Limb (tissue), 2 donors: ENCODE measurements at regions not wholly inside any gene's neighbourhood (a gene's known extent, or its start where the extent isn't known, plus 50 kb on each side); places are given as distances from the start of the nearest gene placed in this dataset.
A peak's percentile ranks its signal among the peaks of the same experiment; 100 is the strongest.

Source experiments
- DNase-seq, 2 donors: peaks; one replicate each; pipeline ENCODE4 v3.0.0-alpha.2; 2016; ENCODE audit errors: extremely low spot score in 2 of 2

GRCh38 chr4:183563874-183564273 lies 59.0 kb downstream of the ING2 start:
- no peak for DNase-seq

- peak; percentile 36 to 42 for DNase-seq
Observed at GRCh38 chr4:183571350-183571941, 66.6 kb downstream of the ING2 start.

- no peak for DNase-seq
Observed at GRCh38 chr4:183576701-183577404, 72.0 kb downstream of the ING2 start.

GRCh38 chr4:183580370-183580769 lies 75.5 kb downstream of the ING2 start:
- no peak for DNase-seq

- no peak for DNase-seq
Observed at GRCh38 chr4:183580849-183581248, 76.0 kb downstream of the ING2 start.

- DNase-seq = no peak
Observed at GRCh38 chr4:183586824-183587223, 72.2 kb downstream of the RWDD4 start.

- DNase-seq = peak in 1 of 2 donors; percentile 32
Observed at GRCh38 chr4:183588169-183588675, 70.8 kb downstream of the RWDD4 start.

- no peak for DNase-seq
Observed at GRCh38 chr4:183588691-183589090, 70.3 kb downstream of the RWDD4 start.

- no peak for DNase-seq
Observed at GRCh38 chr4:183589461-183590099, 69.4 kb downstream of the RWDD4 start.
